A673 (cell line): ENCODE measurements at regions not wholly inside any gene's neighbourhood (a gene's known extent, or its start where the extent isn't known, plus 50 kb on each side); places are given as distances from the start of the nearest gene placed in this dataset.

Source experiments
- BruUV-seq: library from RNA; stranded (reverse); fragments of 400-500 nt; replicated peaks from 2 replicates; lab custom pipeline; 2021; lab: Mats Ljungman, UMichigan
- CTCF ChIA-PET: fragments of 300-600 bp; sonication (Branson Sonifier 250); formaldehyde crosslinking; loops from one replicate; lab custom pipeline; 2022; ENCODE audit warnings: antibody characterized with exemption; lab: Charles Lee
- POLR2A ChIA-PET: fragments of 300-600 bp; sonication (Branson Sonifier 250); formaldehyde crosslinking; loops from one replicate; lab custom pipeline; 2022; ENCODE audit warnings: antibody characterized with exemption; ENCODE audit not compliant: low non-redundant PET; lab: Charles Lee
- DNase-seq: peaks from one replicate; pipeline ENCODE4 v3.0.0-alpha.2; 2015; ENCODE audit warnings: low spot score
- H3K27ac ChIP-seq: fragments of 200-600 bp; sonication (generic); 2 replicates; pipeline ENCODE4 v1.5.1; 2016; ENCODE audit warnings: mixed run types, low read depth, mild to moderate bottlenecking, mixed read lengths, antibody characterized with exemption, low read length; ENCODE audit not compliant: poor library complexity, severe bottlenecking
- H3K27me3 ChIP-seq: fragments of 200-600 bp; sonication (generic); replicated peaks from 2 replicates; pipeline ENCODE4 v1.6.1; 2017; ENCODE audit warnings: mixed run types, low read depth, mild to moderate bottlenecking, mixed read lengths, antibody characterized with exemption, low read length; ENCODE audit not compliant: insufficient read depth, poor library complexity
- H3K36me3 ChIP-seq: fragments of 200-600 bp; sonication (generic); 2 replicates; pipeline ENCODE4 v1.6.1; 2016; ENCODE audit warnings: mixed run types, mild to moderate bottlenecking, mixed read lengths, antibody characterized with exemption, low read length; ENCODE audit not compliant: insufficient read depth, poor library complexity, severe bottlenecking
- H3K4me1 ChIP-seq: fragments of 200-600 bp; sonication (generic); 2 replicates; pipeline ENCODE4 v1.6.1; 2017; ENCODE audit warnings: mixed run types, mild to moderate bottlenecking, mixed read lengths, antibody characterized with exemption, low read length; ENCODE audit not compliant: insufficient read depth, poor library complexity, severe bottlenecking
- H3K4me3 ChIP-seq: fragments of 200-600 bp; sonication (generic); 2 replicates; pipeline ENCODE4 v1.5.1; 2016; ENCODE audit warnings: low read depth, mixed run types, mild to moderate bottlenecking, mixed read lengths, low read length; ENCODE audit not compliant: poor library complexity, severe bottlenecking
- H3K9me3 ChIP-seq: fragments of 200-600 bp; sonication (generic); 2 replicates; pipeline ENCODE4 v1.6.1; 2016; ENCODE audit warnings: mixed run types, low read depth, mild to moderate bottlenecking, mixed read lengths, antibody characterized with exemption, low read length; ENCODE audit not compliant: poor library complexity, severe bottlenecking
- EZH2 ChIP-seq: fragments of 200-600 bp; sonication (generic); IDR thresholded peaks from 2 replicates; pipeline ENCODE4 v1.6.1; 2017; ENCODE audit warnings: borderline replicate concordance, low read depth, mild to moderate bottlenecking, mixed read lengths, antibody characterized with exemption, low read length; ENCODE audit not compliant: poor library complexity, severe bottlenecking
- intact Hi-C: fragments of 100-400 bp; cut with micrococcal nuclease; formaldehyde crosslinking; loops from one replicate; pipeline ENCODE4 v1.10.0; 2022; ENCODE audit not compliant: unreplicated experiment
- TF ChIP-seq, protein P1 (sequence below): fragments of 300-800, 200-600 bp; sonication (generic); conservative IDR thresholded peaks from 2 replicates; pipeline ENCODE4 v1.5.1; 2017; ENCODE audit warnings: low read depth, mild to moderate bottlenecking, antibody characterized with exemption, low read length, moderate library complexity, mixed read lengths

- CTCF ChIA-PET: interaction anchor here (0.6 kb wide), 1 partner anchor 918 kb away, joined by 6 read pairs; no protein-coding TSS in a partner anchor
- peak; percentile 95 for DNase-seq
Measured at GRCh38 chr1:62386351-62387121, 50.3 kb upstream of the USP1 start.

More at GRCh38 chr1:62386351-62387121, 50.3 kb upstream of the USP1 start:
- Histone ChIP-seq H3K4me3 (no peak overlapping the region), H3K27ac (peak overlapping the region; percentile 79), H3K36me3 (no peaks in the 10 kb centered on the region), H3K9me3 (no peaks in the 10 kb centered on the region), H3K4me1 (peaks cover 47% of the 10 kb centered on the region), H3K27me3 (peaks cover 23% of the 10 kb centered on the region)
- TF ChIP-seq, protein P1, sequence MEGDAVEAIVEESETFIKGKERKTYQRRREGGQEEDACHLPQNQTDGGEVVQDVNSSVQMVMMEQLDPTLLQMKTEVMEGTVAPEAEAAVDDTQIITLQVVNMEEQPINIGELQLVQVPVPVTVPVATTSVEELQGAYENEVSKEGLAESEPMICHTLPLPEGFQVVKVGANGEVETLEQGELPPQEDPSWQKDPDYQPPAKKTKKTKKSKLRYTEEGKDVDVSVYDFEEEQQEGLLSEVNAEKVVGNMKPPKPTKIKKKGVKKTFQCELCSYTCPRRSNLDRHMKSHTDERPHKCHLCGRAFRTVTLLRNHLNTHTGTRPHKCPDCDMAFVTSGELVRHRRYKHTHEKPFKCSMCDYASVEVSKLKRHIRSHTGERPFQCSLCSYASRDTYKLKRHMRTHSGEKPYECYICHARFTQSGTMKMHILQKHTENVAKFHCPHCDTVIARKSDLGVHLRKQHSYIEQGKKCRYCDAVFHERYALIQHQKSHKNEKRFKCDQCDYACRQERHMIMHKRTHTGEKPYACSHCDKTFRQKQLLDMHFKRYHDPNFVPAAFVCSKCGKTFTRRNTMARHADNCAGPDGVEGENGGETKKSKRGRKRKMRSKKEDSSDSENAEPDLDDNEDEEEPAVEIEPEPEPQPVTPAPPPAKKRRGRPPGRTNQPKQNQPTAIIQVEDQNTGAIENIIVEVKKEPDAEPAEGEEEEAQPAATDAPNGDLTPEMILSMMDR: no peak
- no peak for TF ChIP-seq EZH2
- intact Hi-C loops: loop anchor here (2.0 kb wide), 1 partner anchor 14 kb away; no protein-coding TSS in a partner anchor
- POLR2A ChIA-PET: no interaction called here
- BruUV-seq: no TSS peak
